Karpas-422 (cell line): ENCODE measurements at regions not wholly inside any gene's neighbourhood (a gene's known extent, or its start where the extent isn't known, plus 50 kb on each side); places are given as distances from the start of the nearest gene placed in this dataset.

Experiments
- DNase-seq: peaks from one replicate; pipeline ENCODE4 v3.0.0-alpha.2; 2015
- H2AFZ ChIP-seq: fragments of 200-600 bp; sonication (generic); 2 replicates; pipeline ENCODE4 v1.6.1; 2014; ENCODE audit warnings: antibody characterized with exemption, low read length, mixed read lengths
- H3K27ac ChIP-seq: fragments of 200-600 bp; sonication (generic); 2 replicates; pipeline ENCODE4 v1.5.1; 2014; ENCODE audit warnings: mild to moderate bottlenecking, low read length, moderate library complexity
- H3K27me3 ChIP-seq: fragments of 200-600 bp; sonication (generic); 2 replicates; pipeline ENCODE4 v1.6.1; 2014; ENCODE audit warnings: low read length, mixed read lengths
- H3K36me3 ChIP-seq: fragments of 200-600 bp; sonication (generic); 2 replicates; pipeline ENCODE4 v1.6.1; 2014; ENCODE audit warnings: low read length, mixed read lengths; ENCODE audit not compliant: insufficient read depth
- H3K4me1 ChIP-seq: fragments of 200-600 bp; sonication (generic); 2 replicates; pipeline ENCODE4 v1.6.1; 2014; ENCODE audit warnings: mild to moderate bottlenecking, low read length, mixed read lengths
- H3K4me2 ChIP-seq: fragments of 200-600 bp; sonication (generic); 2 replicates; pipeline ENCODE4 v1.6.1; 2014; ENCODE audit warnings: low read length, low read depth, mild to moderate bottlenecking; ENCODE audit not compliant: poor library complexity, severe bottlenecking
- H3K4me3 ChIP-seq: fragments of 200-600 bp; sonication (generic); 2 replicates; pipeline ENCODE4 v1.5.1; 2014; ENCODE audit warnings: mild to moderate bottlenecking, antibody characterized with exemption, low read length, mixed read lengths
- H3K79me2 ChIP-seq: fragments of 200-600 bp; sonication (generic); 2 replicates; pipeline ENCODE4 v1.6.1; 2014; ENCODE audit warnings: mild to moderate bottlenecking, low read length, mixed read lengths
- H3K9ac ChIP-seq: fragments of 200-600 bp; sonication (generic); 2 replicates; pipeline ENCODE4 v1.6.0; 2014; ENCODE audit warnings: low read length
- H3K9me2 ChIP-seq: fragments of 200-600 bp; sonication (generic), shearing (Covaris generic); replicated peaks from 2 replicates; pipeline ENCODE4 v1.6.0; 2014; ENCODE audit warnings: mild to moderate bottlenecking, low read length, moderate library complexity; ENCODE audit not compliant: insufficient read depth
- H3K9me3 ChIP-seq: fragments of 300-700, 200-600 bp; sonication (generic); 2 replicates; pipeline ENCODE4 v1.6.1; 2014; ENCODE audit warnings: low read length, mixed read lengths
- H4K20me1 ChIP-seq: fragments of 200-600 bp; sonication (generic); 2 replicates; pipeline ENCODE4 v1.6.1; 2014; ENCODE audit warnings: mild to moderate bottlenecking, antibody characterized with exemption, low read length, low read depth; ENCODE audit not compliant: insufficient read depth

- Histone ChIP-seq H3K79me2 (no peaks in the 10 kb centered on the region), H3K9me3 (no peaks in the 10 kb centered on the region), H3K36me3 (no peaks in the 10 kb centered on the region), H4K20me1 (no peaks in the 10 kb centered on the region), H3K9ac (no peak overlapping the region), H3K4me1 (peaks cover 33% of the 10 kb centered on the region), H2AFZ (0 out of 2 replicates have a peak overlapping the region, but pooled peaks have one; percentile 5), H3K4me3 (no peak overlapping the region), H3K27me3 (no peaks in the 10 kb centered on the region), H3K27ac (no peak overlapping the region), H3K4me2 (no peak overlapping the region), H3K9me2 (no peaks in the 10 kb centered on the region)
- no peak for DNase-seq
Observed at GRCh38 chr10:77702166-77702565, 64.6 kb upstream of the KCNMA1 start.

- H3K27ac ChIP-seq = peak overlapping the region; percentile 98; the same call in 1 of the 2 replicates
- H3K9me2 ChIP-seq = no peaks in the 10 kb centered on the region
- peaks cover 33% of the 10 kb centered on the region for H3K4me1 ChIP-seq
- H3K4me2 ChIP-seq = no peak overlapping the region
- H3K36me3 ChIP-seq = no peaks in the 10 kb centered on the region
- H3K9me3 ChIP-seq = no peaks in the 10 kb centered on the region
- no peaks in the 10 kb centered on the region for H4K20me1 ChIP-seq
- H3K79me2 ChIP-seq = no peaks in the 10 kb centered on the region
- H2AFZ ChIP-seq = no peak overlapping the region
- DNase-seq = no peak
- H3K4me3 ChIP-seq = no peak overlapping the region
- H3K27me3 ChIP-seq = no peaks in the 10 kb centered on the region
- H3K9ac ChIP-seq = no peak overlapping the region
Observed at GRCh38 chr10:77700086-77700485, 62.5 kb upstream of the KCNMA1 start.

DNA sequence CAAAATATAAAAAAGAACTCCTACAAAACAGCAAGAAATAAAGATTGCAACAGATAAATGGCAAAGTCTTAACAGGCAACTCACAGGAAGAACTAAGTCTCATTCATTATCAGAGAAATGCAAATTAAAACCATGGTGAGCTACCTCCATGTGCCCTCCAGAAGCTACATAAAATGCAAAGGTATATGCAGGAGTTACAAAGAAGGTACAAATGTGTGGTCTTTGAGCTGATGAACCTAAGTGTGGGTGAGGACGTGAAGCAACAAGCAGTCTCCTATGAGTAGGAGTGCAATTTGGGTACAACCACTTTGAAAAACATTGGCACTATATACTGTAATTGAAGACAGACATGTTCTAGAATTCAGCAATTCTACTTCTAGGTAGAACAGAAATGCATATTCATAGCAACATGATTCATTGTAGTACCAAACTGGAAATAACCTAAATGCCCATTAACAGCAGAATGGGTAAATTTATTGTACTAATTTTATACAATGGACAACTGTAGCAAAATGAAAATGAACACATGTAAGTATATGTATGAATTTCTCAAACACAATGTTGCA, 61.6 kb upstream of the KCNMA1 start:
- Histone ChIP-seq H3K27ac (peak overlapping the region; percentile 98), H3K36me3 (no peaks in the 10 kb centered on the region), H3K4me2 (peak overlapping the region; percentile 51), H4K20me1 (no peaks in the 10 kb centered on the region), H3K4me3 (peak overlapping the region; percentile 41), H3K79me2 (no peaks in the 10 kb centered on the region), H3K4me1 (peaks cover 33% of the 10 kb centered on the region), H2AFZ (peak overlapping the region; percentile 57), H3K27me3 (no peaks in the 10 kb centered on the region), H3K9me2 (no peaks in the 10 kb centered on the region), H3K9me3 (no peaks in the 10 kb centered on the region), H3K9ac (peak overlapping the region; percentile 50)
- peak; percentile 82 for DNase-seq

GRCh38 chr10:77698267-77698931, 60.8 kb upstream of the KCNMA1 start:
- H3K4me1 ChIP-seq = peaks cover 33% of the 10 kb centered on the region
- peak overlapping the region; percentile 54 for H3K9ac ChIP-seq
- DNase-seq = peak; percentile 93
- H3K9me3 ChIP-seq = no peaks in the 10 kb centered on the region
- H3K36me3 ChIP-seq = no peaks in the 10 kb centered on the region
- H3K9me2 ChIP-seq = no peaks in the 10 kb centered on the region
- peak overlapping the region; percentile 51 for H3K4me2 ChIP-seq
- peak overlapping the region; percentile 41 for H3K4me3 ChIP-seq
- peak overlapping the region; percentile 98 for H3K27ac ChIP-seq
- no peaks in the 10 kb centered on the region for H4K20me1 ChIP-seq
- no peaks in the 10 kb centered on the region for H3K79me2 ChIP-seq
- H3K27me3 ChIP-seq = no peaks in the 10 kb centered on the region
- H2AFZ ChIP-seq = no peak overlapping the region

- Histone ChIP-seq H3K9me2 (no peaks in the 10 kb centered on the region), H4K20me1 (no peaks in the 10 kb centered on the region), H3K79me2 (no peaks in the 10 kb centered on the region), H3K4me1 (peaks cover 33% of the 10 kb centered on the region), H3K4me2 (no peak overlapping the region), H3K4me3 (no peak overlapping the region), H3K36me3 (no peaks in the 10 kb centered on the region), H3K27me3 (no peaks in the 10 kb centered on the region), H3K27ac (no peak overlapping the region), H3K9ac (no peak overlapping the region), H3K9me3 (no peaks in the 10 kb centered on the region; the same call in 1 of the 2 replicates), H2AFZ (no peak overlapping the region)
- no peak for DNase-seq
Observed at GRCh38 chr10:77696584-77696983, 59.0 kb upstream of the KCNMA1 start.

GRCh38 chr10:77695186-77695585, 57.6 kb upstream of the KCNMA1 start:
- H3K4me3 ChIP-seq = no peak overlapping the region
- H2AFZ ChIP-seq = no peak overlapping the region
- H3K27me3 ChIP-seq = no peaks in the 10 kb centered on the region
- DNase-seq = no peak
- peaks cover 35% of the 10 kb centered on the region for H3K4me1 ChIP-seq
- H4K20me1 ChIP-seq = no peaks in the 10 kb centered on the region
- no peak overlapping the region for H3K4me2 ChIP-seq
- no peak overlapping the region for H3K27ac ChIP-seq
- H3K9ac ChIP-seq = no peak overlapping the region
- no peaks in the 10 kb centered on the region for H3K79me2 ChIP-seq
- H3K9me3 ChIP-seq = no peaks in the 10 kb centered on the region; the same call in 1 of the 2 replicates
- no peaks in the 10 kb centered on the region for H3K9me2 ChIP-seq
- H3K36me3 ChIP-seq = no peaks in the 10 kb centered on the region

DNA sequence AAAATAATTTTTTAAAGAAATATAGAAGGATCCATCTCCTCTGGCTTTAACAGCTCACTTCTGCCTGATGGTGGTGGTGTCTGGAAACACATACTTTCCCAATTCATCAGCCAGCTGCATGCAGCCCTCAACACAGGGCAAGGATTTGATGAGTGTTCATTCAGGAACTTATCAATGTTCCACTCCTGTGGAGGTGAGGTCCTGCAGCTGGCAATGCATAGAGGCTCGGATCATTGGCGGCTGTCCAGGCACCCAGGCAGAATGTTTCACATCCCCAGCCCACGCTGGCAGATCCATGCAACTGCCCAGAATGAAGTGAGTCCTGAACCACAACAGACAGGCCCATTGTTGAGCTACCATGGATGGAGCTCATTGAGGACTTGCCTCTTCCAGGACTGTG, 55.2 kb upstream of the KCNMA1 start:
- Histone ChIP-seq H3K4me3 (no peak overlapping the region), H4K20me1 (no peaks in the 10 kb centered on the region), H3K4me2 (no peak overlapping the region), H3K4me1 (peaks cover 12% of the 10 kb centered on the region), H2AFZ (no peak overlapping the region), H3K27ac (no peak overlapping the region), H3K27me3 (no peaks in the 10 kb centered on the region), H3K36me3 (no peaks in the 10 kb centered on the region), H3K9me3 (no peaks in the 10 kb centered on the region; the same call in 1 of the 2 replicates), H3K79me2 (no peaks in the 10 kb centered on the region), H3K9me2 (no peaks in the 10 kb centered on the region), H3K9ac (no peak overlapping the region)
- no peak for DNase-seq

DNA sequence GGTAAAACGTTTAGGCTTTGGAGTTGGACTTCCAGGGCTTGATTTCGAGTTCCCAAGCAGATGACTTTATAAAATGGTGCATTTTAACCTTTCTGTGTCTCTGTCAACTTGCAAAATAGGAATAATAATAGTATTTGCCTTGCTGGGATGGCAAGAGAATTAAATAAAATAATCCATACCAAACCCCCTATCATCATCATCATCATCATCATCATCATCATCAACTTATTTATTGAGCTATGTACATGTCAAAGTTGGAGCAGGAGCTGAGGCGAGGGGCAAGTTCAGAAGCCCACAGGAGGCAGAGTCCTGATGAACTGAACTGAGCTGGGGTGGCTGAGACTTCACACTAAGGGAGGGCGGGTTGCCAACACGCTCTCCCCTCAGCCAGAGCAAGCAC, 51.7 kb upstream of the KCNMA1 start:
- Histone ChIP-seq H3K79me2 (no peaks in the 10 kb centered on the region), H3K27ac (no peak overlapping the region)

More for the DNA sequence above, 51.7 kb upstream of the KCNMA1 start:
- Histone ChIP-seq H3K27me3 (no peaks in the 10 kb centered on the region), H3K4me2 (no peak overlapping the region), H4K20me1 (no peaks in the 10 kb centered on the region), H3K9me3 (no peaks in the 10 kb centered on the region; the same call in 1 of the 2 replicates), H3K9me2 (no peaks in the 10 kb centered on the region), H3K4me1 (peaks cover 6% of the 10 kb centered on the region), H3K36me3 (no peaks in the 10 kb centered on the region), H3K4me3 (no peak overlapping the region), H2AFZ (no peak overlapping the region), H3K9ac (no peak overlapping the region)
- DNase-seq = no peak
